Cardiac muscle cell (in vitro differentiated cells and primary cell): ENCODE measurements at regions not wholly inside any gene's neighbourhood (a gene's known extent, or its start where the extent isn't known, plus 50 kb on each side); places are given as distances from the start of the nearest gene placed in this dataset.

Experiments used
- DNase-seq, 2 donors: peaks; one replicate each; pipeline versions ENCODE4 v3.0.0 to v3.0.0-alpha.2; 2010 to 2017; ENCODE audit warnings: low read depth in 1 of 2, low spot score in 1 of 2
- H3K27ac ChIP-seq: fragments of 200-600 bp; sonication (generic); 2 replicates; pipeline ENCODE4 v1.5.1; 2016
- H3K27me3 ChIP-seq: fragments of 200-600 bp; sonication (generic); 2 replicates; pipeline ENCODE4 v1.6.0; 2016; ENCODE audit warnings: control low read depth
- H3K36me3 ChIP-seq: fragments of 200-600 bp; sonication (generic); 2 replicates; pipeline ENCODE4 v1.5.1; 2016; ENCODE audit warnings: control low read depth
- H3K4me1 ChIP-seq: fragments of 200-600 bp; sonication (generic); 2 replicates; pipeline ENCODE4 v1.8.1; 2017; ENCODE audit warnings: low read depth, mild to moderate bottlenecking, mixed run types
- H3K4me3 ChIP-seq: fragments of 200-600 bp; sonication (generic); 2 replicates; pipeline ENCODE4 v1.5.1; 2016; ENCODE audit warnings: mild to moderate bottlenecking
- H3K9me3 ChIP-seq: fragments of 200-600 bp; sonication (generic); 2 replicates; pipeline ENCODE4 v1.5.1; 2017; ENCODE audit warnings: low read depth, mild to moderate bottlenecking, control low read depth
- TF ChIP-seq, protein P1 (sequence below): IDR thresholded peaks from 2 replicates; pipeline ENCODE4 v1.5.1; 2012; ENCODE audit warnings: low read depth, mild to moderate bottlenecking, low read length

DNA sequence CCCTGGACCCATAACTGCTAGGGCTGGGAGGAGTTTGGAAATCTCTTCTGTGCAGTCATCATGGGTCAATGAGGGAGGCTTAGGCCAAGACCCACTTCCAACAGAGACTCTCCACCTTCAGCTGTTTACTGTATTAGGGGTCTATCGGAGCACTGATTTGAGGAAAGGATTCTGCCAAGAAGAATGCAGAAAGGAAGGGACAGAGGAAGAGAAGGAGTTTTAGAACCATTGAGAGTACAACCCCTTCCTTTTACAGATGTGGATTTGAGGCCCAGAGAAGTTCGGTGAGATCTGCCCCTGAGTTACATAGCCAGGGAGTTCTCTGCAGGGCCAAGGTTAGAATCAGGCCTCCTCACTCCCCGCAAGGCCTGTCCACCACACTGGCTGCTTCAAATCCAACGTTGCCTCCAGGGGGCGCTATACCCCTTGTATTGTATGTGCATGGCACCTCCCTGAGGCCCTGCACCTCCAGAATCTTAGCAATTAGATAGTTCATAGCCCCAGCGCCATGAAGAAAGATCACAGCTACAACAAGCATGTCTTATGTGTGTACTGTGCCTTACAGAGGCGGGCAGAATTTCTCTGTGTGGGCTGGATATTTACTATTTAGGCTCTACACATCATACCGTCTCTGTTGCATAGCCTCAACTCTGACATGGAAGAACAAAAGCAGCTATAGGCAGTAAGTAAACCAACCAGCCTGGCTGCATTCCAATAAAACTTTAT is 246.8 kb downstream of the SKIDA1 start:
- peak overlapping the region; percentile 25 for H3K27ac ChIP-seq
- H3K9me3 ChIP-seq = no peaks in the 10 kb centered on the region
- TF ChIP-seq, protein P1, sequence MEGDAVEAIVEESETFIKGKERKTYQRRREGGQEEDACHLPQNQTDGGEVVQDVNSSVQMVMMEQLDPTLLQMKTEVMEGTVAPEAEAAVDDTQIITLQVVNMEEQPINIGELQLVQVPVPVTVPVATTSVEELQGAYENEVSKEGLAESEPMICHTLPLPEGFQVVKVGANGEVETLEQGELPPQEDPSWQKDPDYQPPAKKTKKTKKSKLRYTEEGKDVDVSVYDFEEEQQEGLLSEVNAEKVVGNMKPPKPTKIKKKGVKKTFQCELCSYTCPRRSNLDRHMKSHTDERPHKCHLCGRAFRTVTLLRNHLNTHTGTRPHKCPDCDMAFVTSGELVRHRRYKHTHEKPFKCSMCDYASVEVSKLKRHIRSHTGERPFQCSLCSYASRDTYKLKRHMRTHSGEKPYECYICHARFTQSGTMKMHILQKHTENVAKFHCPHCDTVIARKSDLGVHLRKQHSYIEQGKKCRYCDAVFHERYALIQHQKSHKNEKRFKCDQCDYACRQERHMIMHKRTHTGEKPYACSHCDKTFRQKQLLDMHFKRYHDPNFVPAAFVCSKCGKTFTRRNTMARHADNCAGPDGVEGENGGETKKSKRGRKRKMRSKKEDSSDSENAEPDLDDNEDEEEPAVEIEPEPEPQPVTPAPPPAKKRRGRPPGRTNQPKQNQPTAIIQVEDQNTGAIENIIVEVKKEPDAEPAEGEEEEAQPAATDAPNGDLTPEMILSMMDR = peak; percentile 84

DNA sequence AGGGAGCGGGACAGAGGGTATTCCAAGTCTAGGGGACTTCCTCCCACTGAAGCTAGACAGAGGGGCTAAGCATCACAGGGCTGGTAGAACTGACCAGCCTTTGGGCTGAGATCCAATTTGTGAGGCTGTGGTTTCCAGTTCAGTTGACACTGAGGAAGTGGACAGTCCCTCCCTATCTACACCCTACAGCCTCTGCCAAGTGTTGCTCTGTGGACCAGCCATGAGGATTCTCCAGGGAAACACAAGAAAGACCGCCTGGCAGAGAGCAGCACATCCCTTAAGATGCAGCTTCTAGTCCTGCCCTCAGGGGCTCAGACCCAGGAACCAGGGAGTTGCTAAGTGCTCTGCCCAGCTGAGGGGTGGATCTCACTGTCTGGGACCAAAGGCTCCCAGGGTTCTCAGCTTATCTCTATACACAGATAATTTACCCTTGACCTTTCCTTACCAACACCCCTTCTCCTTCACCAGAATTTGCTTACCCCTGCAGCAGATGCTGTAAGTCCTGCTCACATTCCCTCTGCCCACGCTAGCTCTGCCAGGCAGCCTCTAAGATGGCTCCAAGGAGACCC is 252.0 kb downstream of the SKIDA1 start:
- Histone ChIP-seq H3K9me3 (no peaks in the 10 kb centered on the region), H3K4me1 (peaks cover 7% of the 10 kb centered on the region), H3K27me3 (no peaks in the 10 kb centered on the region), H3K36me3 (no peaks in the 10 kb centered on the region), H3K27ac (no peak overlapping the region), H3K4me3 (no peak overlapping the region)
- peak in 1 of 2 donors; percentile 31 for DNase-seq
- TF ChIP-seq, protein P1 = no peak

More for the DNA sequence above, 246.8 kb downstream of the SKIDA1 start:
- Histone ChIP-seq H3K27me3 (no peaks in the 10 kb centered on the region), H3K36me3 (no peaks in the 10 kb centered on the region), H3K4me3 (no peak overlapping the region), H3K4me1 (peaks cover 8% of the 10 kb centered on the region)
- peak; percentile 95 to 98 for DNase-seq

DNA sequence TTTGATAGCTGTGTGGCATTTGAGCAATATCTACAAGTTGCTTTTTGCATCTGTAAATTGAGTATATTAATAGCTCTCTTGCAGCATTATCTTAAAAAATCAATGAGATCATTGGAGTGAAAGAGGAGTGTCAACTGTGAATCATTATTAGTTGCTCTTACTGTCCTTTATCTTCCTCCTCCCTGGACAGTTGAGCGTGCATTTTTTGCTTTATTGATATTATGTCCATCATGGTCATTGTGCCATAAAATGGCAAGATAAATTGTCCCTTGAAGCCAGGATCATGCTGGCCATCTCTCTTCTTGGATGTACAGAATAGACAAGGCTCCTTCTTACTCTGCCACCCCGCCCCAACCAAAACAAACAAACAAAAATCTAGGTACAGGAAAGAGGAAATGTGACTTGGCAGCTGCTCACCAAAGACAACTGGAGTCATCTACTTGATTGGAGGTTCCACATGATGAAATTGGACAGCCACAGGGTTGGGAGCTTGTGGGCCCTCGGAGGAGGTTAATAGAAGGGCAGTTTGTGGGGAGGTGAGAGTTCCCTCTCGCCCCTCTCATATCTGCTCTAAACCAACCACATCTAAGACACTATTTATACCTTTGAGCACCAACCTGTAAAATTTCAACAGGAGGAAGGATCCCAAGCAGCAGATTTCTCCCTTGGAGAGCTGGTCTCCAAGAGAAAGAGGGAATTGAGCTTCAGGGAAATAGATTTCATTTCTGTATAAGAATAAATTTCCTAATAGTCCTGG is 252.7 kb downstream of the SKIDA1 start:
- TF ChIP-seq, protein P1 = no peak
- DNase-seq = no peak

DNA sequence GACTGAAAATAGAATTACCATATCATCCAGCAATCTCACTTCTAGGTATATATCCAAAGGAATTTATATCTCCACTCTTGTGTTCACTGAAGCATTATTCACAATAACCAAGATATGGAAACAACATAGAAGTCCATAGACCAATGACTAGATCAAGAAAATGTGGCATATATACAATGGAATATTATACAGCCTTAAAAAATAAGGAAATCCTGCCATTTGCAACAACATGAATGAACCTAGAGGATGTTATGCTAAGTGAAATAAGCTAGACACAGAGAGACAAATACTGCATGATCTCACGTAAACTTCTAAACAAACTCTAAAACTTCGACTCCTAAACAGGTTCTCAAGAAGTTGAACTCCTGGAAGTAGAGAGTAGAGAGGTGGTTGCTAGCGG is 254.5 kb downstream of the SKIDA1 start:
- Histone ChIP-seq H3K4me1 (peaks cover 7% of the 10 kb centered on the region), H3K27ac (no peak overlapping the region), H3K27me3 (no peaks in the 10 kb centered on the region), H3K9me3 (no peaks in the 10 kb centered on the region), H3K4me3 (no peak overlapping the region), H3K36me3 (no peaks in the 10 kb centered on the region)
- no peak for DNase-seq
- TF ChIP-seq, protein P1 = no peak

More for the DNA sequence above, 252.7 kb downstream of the SKIDA1 start:
- no peaks in the 10 kb centered on the region for H3K27me3 ChIP-seq
- H3K4me1 ChIP-seq = peaks cover 7% of the 10 kb centered on the region
- no peak overlapping the region for H3K27ac ChIP-seq
- no peaks in the 10 kb centered on the region for H3K36me3 ChIP-seq
- H3K4me3 ChIP-seq = no peak overlapping the region
- no peaks in the 10 kb centered on the region for H3K9me3 ChIP-seq

DNA sequence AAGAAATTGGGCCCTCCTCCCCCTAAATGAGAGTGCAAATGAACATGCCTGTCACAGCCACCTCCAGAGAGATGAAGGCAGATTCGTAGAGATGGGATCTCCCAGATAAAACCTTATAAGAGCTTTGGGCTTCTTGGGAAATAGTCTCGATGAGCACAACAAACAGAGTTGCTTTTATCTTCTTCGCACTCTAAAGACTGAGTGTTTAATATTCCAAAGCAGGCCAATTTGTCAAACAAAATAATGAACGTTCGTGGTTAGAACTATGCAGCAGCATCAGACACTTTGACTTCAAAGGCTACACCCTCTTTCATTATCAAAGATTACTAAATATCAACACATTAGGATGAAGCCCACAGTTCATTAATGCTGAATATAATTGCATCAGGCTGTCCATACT is 256.2 kb downstream of the SKIDA1 start:
- DNase-seq = no peak
- Histone ChIP-seq H3K27ac (no peak overlapping the region), H3K4me3 (no peak overlapping the region), H3K9me3 (no peaks in the 10 kb centered on the region), H3K4me1 (peaks cover 7% of the 10 kb centered on the region), H3K27me3 (no peaks in the 10 kb centered on the region), H3K36me3 (no peaks in the 10 kb centered on the region)
- TF ChIP-seq, protein P1 = no peak
